ENCODE measurements at regions not wholly inside any gene's neighbourhood (a gene's known extent, or its start where the extent isn't known, plus 50 kb on each side); places are given as distances from the start of the nearest gene placed in this dataset.
"Not testable (repeated sequence)": the region's sequence is repeated elsewhere in the genome, so short reads cannot be mapped to it uniquely, and the experiment has no call there.

DNA sequence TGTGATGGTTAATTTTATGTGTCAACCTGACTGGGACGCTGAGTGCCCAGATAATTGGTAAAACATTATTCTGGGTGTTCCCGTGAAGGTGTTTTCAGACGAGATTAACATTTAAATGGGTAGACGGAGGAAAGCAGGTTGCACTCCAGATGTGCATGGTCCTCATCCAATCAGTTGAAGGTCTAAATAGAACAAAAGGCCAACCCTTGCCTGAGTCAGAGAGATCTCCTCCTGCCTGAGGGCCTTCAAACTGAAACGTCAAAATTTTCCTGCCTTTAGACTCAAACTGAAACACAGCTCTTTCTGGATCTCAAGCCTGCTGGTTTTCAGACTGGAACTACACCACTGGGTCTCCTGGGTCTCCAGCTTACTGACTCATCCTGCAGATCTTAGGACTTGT is 73.5 kb downstream of the NPIPA8 start:
- not testable (repeated sequence) for DNase-seq

- not testable (repeated sequence) for DNase-seq
Measured at GRCh38 chr16:18261848-18262247, 74.7 kb downstream of the NPIPA8 start.

DNA sequence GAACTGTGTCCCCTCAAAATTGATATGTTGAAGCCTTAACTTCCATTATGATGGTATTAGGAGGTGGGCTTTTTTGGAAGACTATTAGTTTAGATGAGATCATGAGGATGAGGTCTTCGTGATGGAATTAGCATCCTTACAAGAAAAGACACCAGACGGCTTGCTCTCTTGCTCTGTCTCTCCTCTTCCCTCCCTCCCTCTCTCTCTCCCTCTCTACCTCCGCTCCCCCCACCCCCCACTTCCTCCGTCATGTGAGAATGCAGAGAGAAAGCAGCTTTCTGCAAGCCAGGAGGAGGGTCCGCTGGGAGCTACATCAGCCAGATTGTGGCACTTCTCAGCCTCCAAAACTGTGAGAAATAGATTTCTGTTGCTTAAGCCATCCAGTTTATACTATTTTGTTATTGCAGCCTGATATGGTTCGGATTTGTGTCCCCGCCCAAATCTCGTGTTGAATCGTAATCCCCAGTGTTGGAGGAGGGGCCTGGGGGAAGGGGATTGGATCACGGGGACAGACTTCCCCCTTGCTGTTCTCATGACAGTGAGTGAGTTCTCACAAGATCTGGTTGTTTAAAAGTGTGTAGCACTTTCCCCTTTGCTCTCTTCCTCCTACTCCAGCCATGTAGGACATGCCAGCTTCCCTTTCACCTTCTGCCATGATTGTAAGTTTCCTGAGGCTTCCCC is 76.9 kb downstream of the NPIPA8 start:
- DNase-seq, result not testable (repeated sequence)

DNA sequence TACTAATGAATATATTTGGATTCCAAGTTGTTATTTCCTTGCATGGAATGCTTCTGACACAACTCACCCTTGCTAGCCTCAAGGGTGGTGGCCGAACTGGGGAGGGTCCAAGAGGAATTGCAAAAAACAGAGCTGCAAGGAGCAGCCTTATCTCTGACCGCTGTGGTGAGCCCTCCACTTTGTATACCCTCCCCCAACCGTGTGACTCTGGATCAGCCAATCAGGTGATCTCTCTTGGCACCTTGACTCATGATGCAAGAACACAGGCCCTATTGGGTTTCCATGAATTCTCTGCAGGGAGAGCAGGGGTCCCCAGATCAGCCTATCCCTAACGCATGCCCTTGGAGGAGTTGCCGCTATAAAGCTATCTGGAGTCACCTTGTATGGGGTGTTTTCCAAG is 83.6 kb downstream of the NPIPA8 start:
- DNase-seq, result not testable (repeated sequence)

DNA sequence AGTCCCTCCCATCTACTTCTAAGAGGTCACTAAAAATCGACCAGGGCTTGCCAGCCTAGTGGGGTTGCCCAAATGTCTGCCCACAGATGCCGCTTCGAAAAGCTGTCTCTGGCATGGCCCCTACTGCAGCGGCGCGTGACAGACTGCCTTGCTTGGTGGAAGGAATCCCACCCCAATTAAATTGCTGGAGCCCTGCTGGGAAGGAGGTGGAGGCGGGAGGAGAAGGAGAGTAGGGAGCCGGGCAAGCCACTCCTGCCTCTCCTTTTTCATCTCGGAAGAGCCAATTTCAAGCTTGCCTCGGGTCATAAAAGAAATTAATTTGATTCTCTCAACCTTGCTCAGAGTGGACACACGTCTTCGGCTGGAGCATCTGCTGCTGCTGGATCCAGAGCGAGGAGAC is 106.0 kb downstream of the NPIPA8 start:
- not testable (repeated sequence) for DNase-seq

DNA sequence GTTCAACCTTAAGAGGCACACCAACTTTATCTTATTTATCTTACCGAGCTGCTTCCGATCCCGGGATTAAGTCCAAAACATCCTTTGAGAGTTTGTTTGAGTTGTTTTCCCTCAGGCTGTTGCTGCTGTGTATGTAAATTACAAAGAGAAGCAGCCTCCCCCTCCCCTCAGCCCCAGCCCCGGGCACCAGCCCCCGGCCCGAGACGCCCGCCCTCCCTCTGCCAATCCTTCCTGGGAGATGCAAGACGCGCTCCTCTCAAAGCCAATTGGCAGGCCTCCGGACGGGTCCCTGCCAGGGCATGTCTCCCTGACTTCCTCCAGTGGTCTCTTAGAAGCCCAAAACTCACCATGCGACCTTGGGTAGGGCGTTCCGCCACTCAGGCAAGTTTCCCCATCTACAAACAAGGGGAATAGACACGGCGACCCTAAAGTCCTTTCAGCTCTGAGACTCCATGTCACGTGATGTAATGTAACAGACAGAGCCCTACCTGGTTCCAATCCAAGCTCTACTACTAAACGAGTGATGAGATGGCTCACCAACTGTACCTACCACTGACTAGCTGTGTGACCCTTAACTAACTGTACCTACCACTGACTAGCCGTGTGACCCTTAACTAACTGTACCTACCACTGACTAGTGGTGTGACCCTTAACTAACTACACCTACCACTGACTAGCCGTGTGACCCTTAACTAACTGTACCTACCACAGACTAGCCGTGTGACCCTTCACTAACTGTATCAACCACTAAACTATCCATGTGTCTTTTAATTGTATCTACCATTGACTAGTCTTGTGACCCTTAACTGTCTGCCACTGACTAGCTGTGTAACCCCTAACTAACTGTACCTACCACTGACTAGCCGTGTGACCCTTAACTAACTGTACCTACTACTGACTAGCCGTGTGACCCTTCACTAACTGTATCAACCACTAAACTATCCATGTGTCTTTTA is 114.2 kb downstream of the NPIPA8 start:
- DNase-seq, result not testable (repeated sequence)

DNA sequence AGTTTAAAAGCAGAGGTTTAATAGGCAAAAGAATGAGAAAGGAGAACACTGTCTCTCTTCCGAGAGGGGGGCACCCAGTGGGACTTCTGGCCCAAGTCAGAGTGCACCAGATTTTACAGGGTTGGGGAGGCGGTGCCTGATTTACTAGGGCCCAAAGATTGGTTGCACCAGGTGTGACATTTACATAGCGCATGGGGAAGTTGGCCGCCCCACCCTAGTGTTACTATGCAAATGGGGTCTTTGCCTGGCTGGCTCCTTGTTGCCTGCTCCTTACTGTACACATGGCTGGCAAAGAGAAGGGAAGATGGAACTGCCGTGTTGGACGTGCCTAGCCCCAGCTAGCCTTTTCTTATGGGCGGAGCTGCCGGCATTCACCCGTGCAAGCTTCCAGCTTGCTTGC is 118.8 kb downstream of the NPIPA8 start:
- DNase-seq, result not testable (repeated sequence)

DNA sequence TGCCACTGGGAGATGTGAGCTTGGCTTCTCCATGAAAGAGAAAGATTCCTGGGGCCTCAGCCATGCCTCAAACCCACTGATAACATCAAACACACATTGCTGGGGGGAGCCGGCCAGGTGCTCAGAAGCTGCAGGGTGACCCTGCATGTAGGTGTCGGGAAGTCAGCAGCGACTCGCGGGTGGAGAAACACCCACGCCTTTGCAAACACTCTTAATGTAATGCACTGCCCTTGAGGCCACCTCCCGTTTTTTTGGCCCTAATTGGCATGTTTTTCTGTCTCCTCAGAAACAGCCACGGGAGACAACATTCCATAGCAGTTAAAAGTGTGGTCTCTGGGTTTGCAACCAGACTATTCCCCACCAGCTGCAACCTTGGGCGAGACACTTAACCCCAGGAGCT is 119.7 kb downstream of the NPIPA8 start:
- DNase-seq, result not testable (repeated sequence)

DNA sequence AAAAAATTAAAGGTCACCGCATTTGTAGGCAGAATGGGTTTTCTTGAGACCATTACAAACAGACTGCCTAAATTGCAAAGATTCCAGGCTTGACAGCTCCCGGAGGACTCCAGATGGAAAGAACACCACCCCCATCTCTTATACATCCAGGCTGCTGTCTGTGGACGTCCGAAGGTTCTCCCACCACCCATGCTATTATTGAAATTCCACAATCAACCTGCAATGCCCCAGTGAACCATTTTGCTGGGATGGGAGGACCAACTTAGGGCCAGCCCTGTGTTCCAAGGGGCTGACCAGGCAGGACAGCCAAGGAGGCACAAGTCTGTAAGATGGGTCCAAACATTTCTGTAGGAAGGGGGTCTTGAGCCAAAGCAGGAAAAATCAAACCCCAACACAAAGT is 122.7 kb downstream of the NPIPA8 start:
- DNase-seq, result not testable (repeated sequence)

DNA sequence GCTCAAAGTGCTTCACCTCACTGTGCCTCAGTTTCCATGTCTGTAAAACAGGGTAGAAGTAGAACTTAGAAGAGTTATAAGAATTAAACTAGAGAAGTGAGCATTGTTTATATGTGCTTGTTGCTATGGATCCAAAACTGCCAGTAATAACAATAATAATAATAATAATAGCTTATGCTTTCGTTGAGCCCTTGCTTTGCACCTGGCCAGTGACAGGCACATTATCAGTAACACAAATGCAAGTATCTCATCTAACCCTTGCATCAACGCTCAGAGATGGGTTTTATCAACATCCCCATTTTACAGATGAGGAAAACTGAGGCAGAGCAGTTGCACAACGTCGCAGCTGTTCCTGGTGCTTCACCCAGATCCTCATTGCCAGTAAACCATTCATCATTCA is 125.0 kb downstream of the NPIPA8 start:
- not testable (repeated sequence) for DNase-seq

GRCh38 chr16:18204786-18205185 is 131.8 kb downstream of the NPIPA8 start:
- DNase-seq, result not testable (repeated sequence)

GRCh38 chr16:18204309-18204708 is 132.2 kb downstream of the NPIPA8 start:
- DNase-seq, result not testable (repeated sequence)

GRCh38 chr16:18201511-18201910 is 135.0 kb downstream of the NPIPA8 start:
- not testable (repeated sequence) for DNase-seq

DNA sequence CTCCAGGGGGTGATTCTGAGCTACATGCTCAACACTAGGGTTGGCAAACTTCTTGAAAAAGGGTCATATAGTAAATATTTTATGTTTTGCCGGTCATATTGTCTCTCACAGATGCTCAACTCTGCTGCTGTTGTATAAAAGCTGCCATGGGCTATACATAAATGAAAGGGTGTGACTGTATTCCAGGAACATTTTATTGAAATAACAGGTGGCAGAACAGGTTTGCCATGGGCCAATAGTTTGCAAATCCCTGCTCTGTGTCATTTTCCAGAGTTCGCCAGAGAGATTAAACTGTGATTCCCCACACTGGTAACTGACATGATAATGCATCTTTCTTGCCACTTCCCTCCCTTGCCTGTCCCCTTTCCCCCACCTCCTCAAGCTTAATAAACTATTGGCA is 144.1 kb downstream of the NPIPA8 start:
- not testable (repeated sequence) for DNase-seq

- DNase-seq, result not testable (repeated sequence)
Measured at GRCh38 chr16:18190179-18190578, 146.4 kb downstream of the NPIPA8 start.

DNA sequence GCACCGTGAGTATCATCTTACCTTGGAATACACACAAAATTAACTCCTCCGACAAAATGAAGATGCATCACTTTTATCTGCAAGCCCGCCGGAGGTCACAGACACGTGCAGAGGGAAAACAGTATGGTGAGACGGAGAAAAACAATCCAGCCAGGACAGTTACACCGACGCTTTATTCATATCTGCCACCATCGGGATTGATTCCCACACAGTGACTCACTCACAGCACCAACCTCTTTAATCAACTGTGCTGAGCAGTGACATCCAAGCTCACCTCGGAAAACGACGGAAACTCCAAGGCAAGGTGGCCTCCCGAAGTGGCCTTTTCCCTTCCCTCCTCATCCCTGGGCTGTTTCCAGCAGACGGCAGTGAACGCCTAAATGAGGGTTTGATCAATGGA is 151.8 kb downstream of the NPIPA8 start:
- not testable (repeated sequence) for DNase-seq

GRCh38 chr16:18181028-18181427 is 155.5 kb downstream of the NPIPA8 start:
- DNase-seq, result not testable (repeated sequence)

DNA sequence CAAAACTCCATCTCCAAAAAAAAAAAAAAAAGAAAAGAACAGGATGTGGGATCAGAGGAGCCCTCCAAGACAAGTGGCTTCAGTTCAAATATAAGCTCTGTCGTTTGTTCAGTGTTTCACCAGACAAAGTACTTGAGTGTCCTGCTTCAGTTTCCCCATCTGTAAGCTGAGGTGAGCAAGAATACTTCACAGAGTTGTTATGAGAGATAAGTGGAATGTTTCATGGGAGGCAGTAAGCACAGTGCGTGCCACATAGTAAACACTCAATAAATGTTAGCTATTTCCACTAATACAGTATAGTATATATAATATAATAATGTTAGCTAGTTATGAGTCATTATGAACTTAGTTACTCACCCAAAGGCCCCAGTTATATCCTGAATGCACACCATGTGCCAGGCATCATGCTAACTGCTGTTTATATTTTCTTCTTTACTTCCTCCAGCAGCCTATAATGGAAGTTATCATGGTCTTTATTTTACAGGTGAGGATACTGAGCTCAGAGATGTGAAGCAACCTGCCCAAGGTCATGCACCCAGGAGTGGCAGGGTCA is 162.5 kb downstream of the NPIPA8 start:
- not testable (repeated sequence) for DNase-seq

DNA sequence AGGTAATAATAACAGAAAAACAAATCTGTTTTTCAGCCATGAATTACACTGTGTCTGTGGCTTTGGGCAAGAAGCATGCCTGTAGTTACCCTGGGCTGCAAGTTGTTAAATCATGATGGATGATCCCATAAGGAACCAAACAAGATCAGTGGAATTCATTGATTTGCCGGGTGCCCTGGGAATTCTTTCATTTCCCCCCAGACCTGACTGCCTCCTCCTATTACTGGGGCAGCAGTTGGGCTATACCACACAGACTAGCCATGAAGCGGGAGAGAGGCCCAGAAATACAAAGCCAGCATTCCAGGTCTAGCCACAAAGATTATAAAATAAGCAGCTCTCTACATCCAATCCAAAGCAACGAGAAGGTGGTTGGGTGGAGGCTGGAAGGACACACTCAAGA is 174.2 kb downstream of the NPIPA8 start:
- DNase-seq, result not testable (repeated sequence)

DNA sequence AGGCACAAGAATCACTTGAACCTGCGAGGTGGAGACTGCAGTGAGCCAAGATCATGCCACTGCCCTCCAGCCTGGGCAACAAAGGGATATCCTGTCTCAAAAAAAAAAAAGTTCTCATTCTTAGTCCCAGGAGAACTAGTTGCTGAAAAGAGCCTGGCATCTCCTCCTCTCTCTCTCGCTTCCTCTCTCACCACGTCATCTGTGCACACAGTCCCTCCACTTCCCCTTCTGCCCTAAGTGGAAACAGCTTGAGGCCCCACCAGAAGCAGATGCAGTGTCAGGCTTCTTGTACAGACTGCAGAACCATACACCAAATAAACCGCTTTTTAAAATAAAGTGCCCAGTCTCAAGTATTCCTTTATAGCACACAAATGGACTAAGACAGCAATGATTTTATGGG is 175.3 kb downstream of the NPIPA8 start:
- DNase-seq, result not testable (repeated sequence)

- DNase-seq, result not testable (repeated sequence)
Measured at GRCh38 chr16:18159185-18159584, 177.4 kb downstream of the NPIPA8 start.

- not testable (repeated sequence) for DNase-seq
Measured at GRCh38 chr16:18157854-18158253, 178.7 kb downstream of the NPIPA8 start.

- not testable (repeated sequence) for DNase-seq
Measured at GRCh38 chr16:18152832-18153231, 183.7 kb downstream of the NPIPA8 start.

Data from stimulated activated CD4-positive, alpha-beta T cell treated with anti-CD3 and anti-CD28 coated beads, Interleukin-4, amount 100 ng/mL, for 1 hour (primary cell).